Type B pancreatic cell (in vitro differentiated cells): ENCODE measurements at regions not wholly inside any gene's neighbourhood (a gene's known extent, or its start where the extent isn't known, plus 50 kb on each side); places are given as distances from the start of the nearest gene placed in this dataset.

Experiments used
- DNase-seq: peaks from one replicate; pipeline ENCODE4 v3.0.0; 2021; ENCODE audit warnings: mixed read lengths; ENCODE audit not compliant: unreplicated experiment; ENCODE audit errors: extremely low spot score
- H3K27ac Mint-ChIP-seq: 2 replicates; pipeline ENCODE4 v1.8.0; 2021; ENCODE audit warnings: mild to moderate bottlenecking, mixed read lengths
- H3K27me3 Mint-ChIP-seq: 2 replicates; pipeline ENCODE4 v1.8.0; 2021; ENCODE audit warnings: mixed read lengths
- H3K36me3 Mint-ChIP-seq: 2 replicates; pipeline ENCODE4 v1.8.0; 2021; ENCODE audit warnings: mixed read lengths
- H3K4me1 Mint-ChIP-seq: one replicate; pipeline ENCODE4 v1.8.0; 2021; ENCODE audit warnings: mixed read lengths; ENCODE audit not compliant: unreplicated experiment
- H3K4me3 Mint-ChIP-seq: 2 replicates; pipeline ENCODE4 v1.8.0; 2021; ENCODE audit warnings: mild to moderate bottlenecking, mixed read lengths
- H3K9me3 Mint-ChIP-seq: 2 replicates; pipeline ENCODE4 v1.8.0; 2021; ENCODE audit warnings: mixed read lengths
- CTCF ChIP-seq: fragments of 200-600 bp; sonication (generic); conservative IDR thresholded peaks from 2 replicates; pipeline ENCODE4 v1.5.0; 2021; ENCODE audit warnings: antibody characterized with exemption, mild to moderate bottlenecking

- Mint-ChIP-seq H3K27ac (no peak overlapping the region), H3K27me3 (no peaks in the 10 kb centered on the region), H3K9me3 (peaks cover 5% of the 10 kb centered on the region), H3K4me1 (no peaks in the 10 kb centered on the region), H3K36me3 (no peaks in the 10 kb centered on the region), H3K4me3 (no peak overlapping the region)
- no peak for TF ChIP-seq CTCF
- DNase-seq: no peak
Measured at GRCh38 chr12:69023840-69024239, 90.9 kb upstream of the CPM start.

GRCh38 chr12:69024413-69024812, 91.4 kb upstream of the CPM start:
- DNase-seq: no peak
- no peak for TF ChIP-seq CTCF
- H3K36me3 Mint-ChIP-seq: no peaks in the 10 kb centered on the region
- peak overlapping the region; percentile 49 for H3K27ac Mint-ChIP-seq
- H3K4me1 Mint-ChIP-seq: no peaks in the 10 kb centered on the region
- peaks cover 5% of the 10 kb centered on the region for H3K9me3 Mint-ChIP-seq
- no peaks in the 10 kb centered on the region for H3K27me3 Mint-ChIP-seq
- no peak overlapping the region for H3K4me3 Mint-ChIP-seq

GRCh38 chr12:69024907-69025306, 91.9 kb upstream of the CPM start:
- Mint-ChIP-seq H3K27ac (peak overlapping the region; percentile 49), H3K4me3 (no peak overlapping the region), H3K4me1 (no peaks in the 10 kb centered on the region), H3K36me3 (no peaks in the 10 kb centered on the region), H3K9me3 (peaks cover 5% of the 10 kb centered on the region), H3K27me3 (no peaks in the 10 kb centered on the region)
- no peak for TF ChIP-seq CTCF
- DNase-seq: no peak

GRCh38 chr12:69026336-69026735, 93.4 kb upstream of the CPM start:
- H3K4me3 Mint-ChIP-seq: no peak overlapping the region
- TF ChIP-seq CTCF: no peak
- H3K27me3 Mint-ChIP-seq: no peaks in the 10 kb centered on the region
- H3K27ac Mint-ChIP-seq: no peak overlapping the region
- no peaks in the 10 kb centered on the region for H3K4me1 Mint-ChIP-seq
- no peak for DNase-seq
- no peaks in the 10 kb centered on the region for H3K9me3 Mint-ChIP-seq
- no peaks in the 10 kb centered on the region for H3K36me3 Mint-ChIP-seq

- no peaks in the 10 kb centered on the region for H3K4me1 Mint-ChIP-seq
- H3K36me3 Mint-ChIP-seq: no peaks in the 10 kb centered on the region
- no peak overlapping the region for H3K4me3 Mint-ChIP-seq
- H3K9me3 Mint-ChIP-seq: no peaks in the 10 kb centered on the region
- DNase-seq: no peak
- TF ChIP-seq CTCF: no peak
- H3K27ac Mint-ChIP-seq: no peak overlapping the region
- H3K27me3 Mint-ChIP-seq: no peaks in the 10 kb centered on the region
Measured at GRCh38 chr12:69027411-69027881, 94.5 kb upstream of the CPM start.
